ENCODE measurements at regions not wholly inside any gene's neighbourhood (a gene's known extent, or its start where the extent isn't known, plus 50 kb on each side); places are given as distances from the start of the nearest gene placed in this dataset.

DNA sequence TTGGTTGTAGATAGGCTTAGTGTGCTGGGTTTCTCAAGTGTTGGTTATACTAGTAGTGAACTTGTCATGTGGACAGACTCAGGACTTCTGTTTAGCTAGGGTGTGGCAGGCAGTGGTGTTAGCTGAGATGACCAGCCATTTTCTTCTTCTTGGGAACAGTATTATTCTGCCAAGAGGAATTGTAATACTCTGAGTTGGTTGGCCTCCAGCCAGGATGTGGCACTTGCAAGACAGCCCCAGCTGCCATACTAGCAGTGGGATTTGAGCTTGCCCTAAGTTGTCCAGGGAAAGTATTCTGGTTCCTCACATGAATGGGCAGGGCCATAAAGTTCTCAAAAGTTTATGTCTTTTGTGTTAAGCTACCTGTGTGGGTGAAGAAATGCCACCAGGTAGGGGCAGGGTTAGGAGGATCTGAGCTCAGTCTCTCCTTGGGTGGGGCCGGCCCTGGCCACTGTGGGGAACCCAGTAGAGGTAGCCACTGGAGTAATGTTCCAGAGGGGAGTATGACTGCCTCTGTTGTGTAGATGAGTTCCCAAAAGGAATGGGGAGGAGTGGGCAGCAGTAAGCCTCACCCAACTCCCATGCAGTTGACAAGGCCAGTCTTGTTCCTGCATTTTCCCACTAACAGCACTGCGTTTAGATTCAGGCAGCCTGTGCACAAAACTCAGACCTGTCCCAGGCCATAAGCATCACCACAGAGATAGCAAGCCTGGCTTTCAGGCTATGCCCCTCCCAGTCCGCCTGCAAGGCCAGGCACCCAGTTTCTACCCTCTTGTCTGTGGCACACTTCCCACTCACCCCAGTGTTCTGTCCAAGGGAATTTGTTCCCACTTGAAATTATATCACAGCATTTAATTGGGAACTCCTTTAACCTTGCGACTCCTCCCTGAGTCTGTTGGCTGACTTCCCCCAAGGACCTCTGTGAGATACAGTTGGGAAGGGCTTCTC lies 250.7 kb downstream of the ANXA1 start:
- TF ChIP-seq ZFX (IDR thresholded peaks at IDR 0.05) = no peak
- TF ChIP-seq, protein P1, sequence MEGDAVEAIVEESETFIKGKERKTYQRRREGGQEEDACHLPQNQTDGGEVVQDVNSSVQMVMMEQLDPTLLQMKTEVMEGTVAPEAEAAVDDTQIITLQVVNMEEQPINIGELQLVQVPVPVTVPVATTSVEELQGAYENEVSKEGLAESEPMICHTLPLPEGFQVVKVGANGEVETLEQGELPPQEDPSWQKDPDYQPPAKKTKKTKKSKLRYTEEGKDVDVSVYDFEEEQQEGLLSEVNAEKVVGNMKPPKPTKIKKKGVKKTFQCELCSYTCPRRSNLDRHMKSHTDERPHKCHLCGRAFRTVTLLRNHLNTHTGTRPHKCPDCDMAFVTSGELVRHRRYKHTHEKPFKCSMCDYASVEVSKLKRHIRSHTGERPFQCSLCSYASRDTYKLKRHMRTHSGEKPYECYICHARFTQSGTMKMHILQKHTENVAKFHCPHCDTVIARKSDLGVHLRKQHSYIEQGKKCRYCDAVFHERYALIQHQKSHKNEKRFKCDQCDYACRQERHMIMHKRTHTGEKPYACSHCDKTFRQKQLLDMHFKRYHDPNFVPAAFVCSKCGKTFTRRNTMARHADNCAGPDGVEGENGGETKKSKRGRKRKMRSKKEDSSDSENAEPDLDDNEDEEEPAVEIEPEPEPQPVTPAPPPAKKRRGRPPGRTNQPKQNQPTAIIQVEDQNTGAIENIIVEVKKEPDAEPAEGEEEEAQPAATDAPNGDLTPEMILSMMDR (conservative IDR thresholded peaks at IDR 0.05) = no peak

Measured in C4-2B (cell line).